Mesendoderm (in vitro differentiated cells): ENCODE measurements at regions not wholly inside any gene's neighbourhood (a gene's known extent, or its start where the extent isn't known, plus 50 kb on each side); places are given as distances from the start of the nearest gene placed in this dataset.

Experiments used
- DNase-seq: peaks from one replicate; pipeline ENCODE4 v3.0.0; 2013
- H2AK5ac ChIP-seq: 2 replicates; pipeline ENCODE4 v1.6.1; 2013; ENCODE audit warnings: low read length, inconsistent platforms
- H2BK120ac ChIP-seq: 2 replicates; pipeline ENCODE4 v1.6.1; 2013; ENCODE audit warnings: low read depth, mild to moderate bottlenecking, low read length, moderate library complexity, mixed read lengths
- H2BK15ac ChIP-seq: replicated peaks from 2 replicates; pipeline ENCODE4 v1.6.1; 2013; ENCODE audit warnings: low read depth, mild to moderate bottlenecking, moderate library complexity
- H2BK5ac ChIP-seq: 2 replicates; pipeline ENCODE4 v1.6.1; 2013; ENCODE audit warnings: low read length, inconsistent platforms
- H3K18ac ChIP-seq: 2 replicates; pipeline ENCODE4 v1.6.1; 2013; ENCODE audit warnings: mild to moderate bottlenecking, low read length, mixed read lengths
- H3K23ac ChIP-seq: one replicate; pipeline ENCODE4 v1.6.1; 2013; ENCODE audit warnings: low read length
- H3K27ac ChIP-seq: 2 replicates; pipeline ENCODE4 v1.5.1; 2013; ENCODE audit warnings: low read depth, mild to moderate bottlenecking, inconsistent platforms, low read length, moderate library complexity
- H3K27me3 ChIP-seq: 2 replicates; pipeline ENCODE4 v1.6.1; 2013; ENCODE audit warnings: low read length, control low read depth, mild to moderate bottlenecking, inconsistent platforms; ENCODE audit not compliant: insufficient read depth, poor library complexity
- H3K36me3 ChIP-seq: 2 replicates; pipeline ENCODE4 v1.6.1; 2013; ENCODE audit warnings: low read length, inconsistent platforms; ENCODE audit not compliant: control insufficient read depth, insufficient read depth
- H3K4ac ChIP-seq: one replicate; pipeline ENCODE4 v1.6.1; 2013; ENCODE audit warnings: low read depth, mild to moderate bottlenecking, low read length, moderate library complexity
- H3K4me1 ChIP-seq: 2 replicates; pipeline ENCODE4 v1.6.1; 2013; ENCODE audit warnings: low read depth, low read length, inconsistent platforms; ENCODE audit not compliant: control insufficient read depth
- H3K4me2 ChIP-seq: 2 replicates; pipeline ENCODE4 v1.6.1; 2013; ENCODE audit warnings: low read length
- H3K4me3 ChIP-seq: 2 replicates; pipeline ENCODE4 v1.5.1; 2013; ENCODE audit warnings: mild to moderate bottlenecking, low read length
- H3K56ac ChIP-seq: one replicate; pipeline ENCODE4 v1.6.1; 2013; ENCODE audit warnings: low read length
- H3K79me1 ChIP-seq: 2 replicates; pipeline ENCODE4 v1.6.1; 2013; ENCODE audit warnings: low read length, inconsistent platforms
- H3K79me2 ChIP-seq: 2 replicates; pipeline ENCODE4 v1.6.1; 2013; ENCODE audit warnings: mild to moderate bottlenecking, low read length; ENCODE audit not compliant: control insufficient read depth, insufficient read depth
- H3K9ac ChIP-seq: 2 replicates; pipeline ENCODE4 v1.6.1; 2013; ENCODE audit warnings: low read length, inconsistent platforms
- H4K5ac ChIP-seq: one replicate; pipeline ENCODE4 v1.6.1; 2013; ENCODE audit warnings: low read length
- H4K8ac ChIP-seq: one replicate; pipeline ENCODE4 v1.6.1; 2013; ENCODE audit warnings: low read depth, mild to moderate bottlenecking, control low read depth, low read length, moderate library complexity
- WGBS: extraction: QIAGEN DNeasy Blood & Tissue Kit; methylation state at CpG from one replicate; pipeline ENCODE4 v1.1.7; 2013; ENCODE audit warnings: low lambda C conversion rate, missing lambda C conversion rate; ENCODE audit not compliant: insufficient coverage; ENCODE audit errors: extremely low coverage; 5-methylcytosine and 5-hydroxymethylcytosine counted together

DNA sequence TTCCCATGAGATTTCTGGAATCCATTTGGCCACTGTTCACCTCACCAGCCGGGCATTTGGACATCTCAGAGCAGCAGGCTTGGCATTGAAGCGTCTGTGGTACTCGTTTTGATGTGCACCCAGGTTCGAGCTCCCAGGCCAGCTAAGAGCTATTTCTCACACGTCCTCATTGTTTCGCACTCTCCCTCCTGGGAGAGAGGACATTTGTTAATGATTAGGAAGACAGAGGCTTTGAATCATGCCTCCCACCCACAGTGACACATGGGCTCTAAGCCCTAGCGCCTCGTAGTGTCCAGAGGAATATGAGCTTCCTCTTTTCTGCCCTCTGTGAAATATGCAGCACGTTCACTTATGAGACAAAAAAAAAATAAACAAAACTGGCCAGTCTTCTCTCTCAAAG is 361.8 kb downstream of the RND3 start:
- H3K9ac ChIP-seq = no peak overlapping the region
- H3K23ac ChIP-seq = no peak overlapping the region
- H2AK5ac ChIP-seq = no peak overlapping the region
- H3K4me2 ChIP-seq = no peak overlapping the region
- no peaks in the 10 kb centered on the region for H3K79me2 ChIP-seq
- H3K27ac ChIP-seq = no peak overlapping the region
- no peaks in the 10 kb centered on the region for H3K79me1 ChIP-seq
- no peaks in the 10 kb centered on the region for H3K27me3 ChIP-seq
- H2BK5ac ChIP-seq = no peak overlapping the region
- WGBS = no CpG with 5 or more reads among the region's 9 CpGs
- no peaks in the 10 kb centered on the region for H3K36me3 ChIP-seq
- H3K4me1 ChIP-seq = peaks cover 9% of the 10 kb centered on the region
- H2BK120ac ChIP-seq = no peak overlapping the region
- H3K4ac ChIP-seq = no peak overlapping the region
- H3K18ac ChIP-seq = peak overlapping the region; percentile 76
- DNase-seq = peak; percentile 60
- no peak overlapping the region for H3K4me3 ChIP-seq
- H4K5ac ChIP-seq = no peak overlapping the region
- peak overlapping the region; percentile 44 for H3K56ac ChIP-seq
- no peak overlapping the region for H2BK15ac ChIP-seq
- H4K8ac ChIP-seq = no peak overlapping the region

DNA sequence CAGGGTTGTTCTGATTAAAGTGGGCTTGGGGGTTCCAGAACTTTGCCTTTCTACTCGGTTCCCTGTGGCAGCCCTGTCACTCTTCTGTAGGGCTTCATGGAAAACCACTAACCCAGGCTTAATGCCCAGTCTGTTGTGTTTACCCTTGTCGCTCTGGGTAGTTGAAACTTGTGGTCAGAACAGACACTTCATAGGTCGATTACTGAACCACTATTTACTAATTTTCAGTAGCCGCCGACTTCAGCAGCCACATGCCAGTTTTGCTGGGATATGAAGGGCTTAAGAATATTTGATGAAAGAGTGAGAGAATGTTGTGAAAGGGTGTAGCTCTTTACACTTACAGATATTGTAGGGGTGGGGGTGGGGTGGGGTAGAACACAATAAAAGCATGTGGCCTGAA is 362.3 kb downstream of the RND3 start:
- H4K5ac ChIP-seq = no peak overlapping the region
- H3K4me3 ChIP-seq = no peak overlapping the region
- H3K27me3 ChIP-seq = no peaks in the 10 kb centered on the region
- H3K79me2 ChIP-seq = no peaks in the 10 kb centered on the region
- no peak for DNase-seq
- no peak overlapping the region for H4K8ac ChIP-seq
- no peak overlapping the region for H3K9ac ChIP-seq
- WGBS = no CpG with 5 or more reads among the region's 5 CpGs
- H2BK5ac ChIP-seq = no peak overlapping the region
- no peak overlapping the region for H3K4ac ChIP-seq
- no peak overlapping the region for H3K23ac ChIP-seq
- peaks cover 9% of the 10 kb centered on the region for H3K4me1 ChIP-seq
- H2BK120ac ChIP-seq = no peak overlapping the region
- H3K36me3 ChIP-seq = no peaks in the 10 kb centered on the region
- H3K18ac ChIP-seq = no peak overlapping the region
- H3K27ac ChIP-seq = no peak overlapping the region
- H2BK15ac ChIP-seq = no peak overlapping the region
- no peaks in the 10 kb centered on the region for H3K79me1 ChIP-seq
- H2AK5ac ChIP-seq = no peak overlapping the region
- no peak overlapping the region for H3K56ac ChIP-seq
- no peak overlapping the region for H3K4me2 ChIP-seq

DNA sequence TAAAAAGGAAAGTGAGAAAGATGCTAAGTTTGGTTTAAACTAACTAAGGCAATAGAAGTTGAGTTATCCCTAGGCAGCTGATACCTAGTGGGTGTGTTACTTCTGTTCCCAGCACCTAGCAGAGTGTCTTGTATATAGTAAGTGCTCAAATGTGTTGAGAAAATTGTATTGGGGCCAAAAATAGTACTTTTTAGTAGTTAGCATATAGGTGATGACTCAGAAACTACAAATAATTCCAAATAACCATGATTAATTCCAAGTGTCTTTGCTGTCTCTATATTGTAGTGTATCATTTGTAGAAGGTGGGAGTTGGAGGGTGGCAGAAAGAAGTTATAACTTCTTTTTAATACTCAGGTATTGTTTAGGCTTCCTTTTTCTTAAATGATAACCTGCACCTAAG is 362.7 kb downstream of the RND3 start:
- no peaks in the 10 kb centered on the region for H3K79me2 ChIP-seq
- H2BK5ac ChIP-seq = no peak overlapping the region
- H3K4ac ChIP-seq = no peak overlapping the region
- H3K4me3 ChIP-seq = no peak overlapping the region
- H4K8ac ChIP-seq = no peak overlapping the region
- H3K23ac ChIP-seq = no peak overlapping the region
- H2AK5ac ChIP-seq = no peak overlapping the region
- no peak overlapping the region for H3K27ac ChIP-seq
- H3K36me3 ChIP-seq = no peaks in the 10 kb centered on the region
- no peak overlapping the region for H3K4me2 ChIP-seq
- no peak overlapping the region for H4K5ac ChIP-seq
- H2BK120ac ChIP-seq = no peak overlapping the region
- H3K18ac ChIP-seq = no peak overlapping the region
- H2BK15ac ChIP-seq = no peak overlapping the region
- H3K4me1 ChIP-seq = peaks cover 11% of the 10 kb centered on the region
- H3K79me1 ChIP-seq = no peaks in the 10 kb centered on the region
- H3K27me3 ChIP-seq = no peaks in the 10 kb centered on the region
- DNase-seq = no peak
- no peak overlapping the region for H3K56ac ChIP-seq
- H3K9ac ChIP-seq = no peak overlapping the region

DNA sequence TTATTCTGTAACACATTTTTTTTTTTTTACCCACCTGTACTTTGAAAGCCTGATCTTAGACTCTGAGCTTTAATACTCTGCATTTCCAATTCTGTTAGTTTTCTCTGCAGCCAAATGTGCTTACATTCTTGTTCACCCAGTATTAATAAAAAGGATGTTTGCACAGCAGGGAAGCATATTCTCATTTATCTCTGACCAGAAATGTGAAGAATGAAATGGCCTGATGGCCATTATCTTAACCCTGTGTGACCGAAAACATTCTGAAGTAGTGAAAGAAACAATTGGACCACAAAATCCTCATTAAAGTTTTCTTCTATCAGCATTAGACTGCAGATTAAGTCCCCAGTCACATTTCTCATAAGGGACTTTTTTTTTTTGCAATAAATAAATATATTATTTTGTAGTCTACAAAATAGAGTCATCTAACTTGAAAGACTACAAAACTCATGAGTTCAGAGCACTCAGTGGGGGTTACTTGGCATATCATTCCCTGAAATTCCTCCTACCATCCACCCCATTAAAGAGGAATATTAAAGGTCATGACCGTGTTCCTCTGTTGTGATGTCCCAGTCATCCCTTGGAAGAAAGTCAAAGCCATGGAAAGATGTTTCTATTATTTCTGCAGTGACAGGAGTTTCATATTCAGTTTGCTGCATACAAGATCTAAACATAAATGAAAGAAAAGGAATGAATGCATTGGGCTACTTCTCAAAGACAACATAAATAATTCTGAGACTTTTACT is 364.4 kb downstream of the RND3 start:
- Histone ChIP-seq H3K4me2 (no peak overlapping the region), H3K18ac (no peak overlapping the region), H3K27me3 (no peaks in the 10 kb centered on the region), H2BK5ac (no peak overlapping the region), H4K8ac (no peak overlapping the region), H4K5ac (no peak overlapping the region), H3K23ac (no peak overlapping the region), H2BK120ac (no peak overlapping the region), H3K4ac (no peak overlapping the region), H3K56ac (no peak overlapping the region), H2BK15ac (no peak overlapping the region), H3K9ac (no peak overlapping the region), H3K36me3 (no peaks in the 10 kb centered on the region), H3K4me1 (peaks cover 11% of the 10 kb centered on the region), H2AK5ac (no peak overlapping the region), H3K4me3 (no peak overlapping the region), H3K27ac (no peak overlapping the region), H3K79me1 (no peaks in the 10 kb centered on the region), H3K79me2 (no peaks in the 10 kb centered on the region)
- no CpG with 5 or more reads among the region's 2 CpGs for WGBS
- DNase-seq = no peak

DNA sequence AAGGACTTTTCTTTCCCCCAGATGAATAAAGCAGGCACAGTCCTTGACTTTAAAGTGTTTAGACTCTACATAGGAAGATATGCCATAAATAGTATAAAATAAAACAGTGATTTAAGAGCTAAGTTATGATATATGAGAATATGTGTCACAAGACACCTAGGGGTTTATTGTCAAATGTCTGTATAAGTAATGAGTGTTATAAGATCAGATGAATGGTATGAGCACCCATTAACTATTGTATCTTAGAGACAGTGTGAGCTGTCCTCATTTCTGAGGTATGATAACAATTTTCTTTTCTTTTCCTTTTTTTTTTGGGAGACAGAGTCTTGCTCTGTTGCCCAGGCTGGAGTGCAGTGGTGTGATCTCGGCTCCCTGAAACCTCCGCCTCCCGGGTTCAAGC is 365.3 kb downstream of the RND3 start:
- Histone ChIP-seq H3K27ac (no peak overlapping the region), H2BK5ac (no peak overlapping the region), H3K27me3 (no peaks in the 10 kb centered on the region), H3K23ac (no peak overlapping the region), H3K36me3 (no peaks in the 10 kb centered on the region), H3K4me3 (no peak overlapping the region), H2BK120ac (no peak overlapping the region), H4K8ac (no peak overlapping the region), H3K9ac (no peak overlapping the region), H2BK15ac (no peak overlapping the region), H2AK5ac (no peak overlapping the region), H3K4me2 (no peak overlapping the region), H3K4ac (no peak overlapping the region), H3K56ac (no peak overlapping the region), H3K4me1 (peaks cover 11% of the 10 kb centered on the region), H3K79me2 (no peaks in the 10 kb centered on the region), H3K79me1 (no peaks in the 10 kb centered on the region), H3K18ac (no peak overlapping the region), H4K5ac (no peak overlapping the region)
- no CpG with 5 or more reads among the region's 3 CpGs for WGBS
- DNase-seq = no peak

DNA sequence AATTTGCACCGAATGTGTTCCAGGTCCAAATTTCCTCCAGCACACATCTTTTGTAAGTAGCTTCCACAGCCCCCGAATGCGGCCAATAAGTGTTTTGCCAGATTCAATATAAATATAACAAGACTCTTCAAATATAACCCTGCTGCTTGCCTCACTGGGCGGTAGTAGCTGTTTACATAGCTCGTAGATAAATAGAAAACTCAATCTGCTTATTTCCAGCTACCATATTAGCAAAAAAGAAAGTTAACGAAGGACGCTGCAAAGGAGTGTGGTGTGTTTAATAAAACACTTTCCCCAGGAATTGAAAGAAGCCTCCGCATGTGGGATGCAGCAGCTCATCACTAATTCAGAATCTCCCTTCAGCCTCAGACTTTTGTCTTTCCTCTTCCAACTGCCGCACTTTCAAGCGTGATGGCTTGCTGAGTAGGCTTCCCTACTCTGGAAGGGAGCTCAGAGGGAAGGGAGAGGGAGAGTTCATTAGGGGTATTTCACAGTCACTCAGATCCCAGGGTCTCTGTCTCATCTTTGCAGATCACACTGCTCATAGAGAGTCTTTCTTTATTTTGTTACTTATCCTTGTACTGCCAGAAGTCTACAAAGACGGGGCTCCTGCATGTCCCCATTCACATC is 367.0 kb downstream of the RND3 start:
- Histone ChIP-seq H3K79me1 (no peaks in the 10 kb centered on the region), H3K27ac (no peak overlapping the region), H4K5ac (no peak overlapping the region), H3K4me1 (peaks cover 2% of the 10 kb centered on the region), H3K4me3 (no peak overlapping the region), H3K56ac (no peak overlapping the region), H2AK5ac (no peak overlapping the region), H2BK5ac (no peak overlapping the region), H3K4ac (no peak overlapping the region), H3K23ac (no peak overlapping the region), H3K18ac (peak overlapping the region; percentile 70), H2BK120ac (no peak overlapping the region), H3K4me2 (no peak overlapping the region), H3K36me3 (no peaks in the 10 kb centered on the region), H3K79me2 (no peaks in the 10 kb centered on the region), H3K27me3 (no peaks in the 10 kb centered on the region), H3K9ac (no peak overlapping the region), H4K8ac (no peak overlapping the region), H2BK15ac (no peak overlapping the region)
- DNase-seq = no peak
- no CpG with 5 or more reads among the region's 11 CpGs for WGBS
